DOHH2 (cell line): ENCODE measurements at regions not wholly inside any gene's neighbourhood (a gene's known extent, or its start where the extent isn't known, plus 50 kb on each side); places are given as distances from the start of the nearest gene placed in this dataset.

ENCODE experiments used
- CTCF ChIP-seq: fragments of 200-600 bp; sonication (generic); IDR thresholded peaks from one replicate; pipeline ENCODE4 v1.5.1; 2014; ENCODE audit warnings: antibody characterized with exemption, mild to moderate bottlenecking, low read depth, low read length; ENCODE audit not compliant: poor library complexity, severe bottlenecking
- EZH2phosphoT487 ChIP-seq: fragments of 200-600 bp; sonication (generic); IDR thresholded peaks from 2 replicates; pipeline ENCODE4 v1.6.1; 2017; ENCODE audit warnings: borderline replicate concordance, mild to moderate bottlenecking, antibody characterized with exemption, low read length, moderate library complexity, mixed read lengths

GRCh38 chrY:13149148-13149547 is 244.5 kb downstream of the DDX3Y start:
- TF ChIP-seq CTCF (no peak), EZH2phosphoT487 (no peak)
